ENCODE measurements at regions not wholly inside any gene's neighbourhood (a gene's known extent, or its start where the extent isn't known, plus 50 kb on each side); places are given as distances from the start of the nearest gene placed in this dataset.

DNA sequence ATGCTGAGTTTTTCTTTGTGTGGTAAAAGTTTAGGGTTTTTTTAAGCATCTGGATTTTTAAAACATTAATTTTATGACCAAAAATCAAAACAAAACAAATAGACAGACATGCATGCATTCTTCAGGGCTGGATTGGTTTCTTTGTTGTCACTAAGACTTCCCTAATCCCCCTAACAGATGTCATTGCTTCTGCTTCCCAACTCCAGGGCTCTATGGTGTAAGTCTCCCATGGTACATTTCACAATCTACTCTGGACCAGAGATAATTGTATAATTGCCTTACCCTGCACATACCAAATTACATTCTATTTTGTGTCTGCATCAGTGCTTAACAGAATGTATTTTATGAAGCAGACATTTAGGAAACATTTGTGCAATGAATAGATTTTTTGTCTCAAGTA is 529.1 kb upstream of the SMIM31 start:
- DNase-seq (ENCODE audit: low read depth, low spot score), result no peak
- H3K4me3 ChIP-seq (ENCODE audit: low read depth, low read length), result no peak overlapping the region
- POLR2A ChIA-PET, result no interaction called here
- TF ChIP-seq, protein P1, sequence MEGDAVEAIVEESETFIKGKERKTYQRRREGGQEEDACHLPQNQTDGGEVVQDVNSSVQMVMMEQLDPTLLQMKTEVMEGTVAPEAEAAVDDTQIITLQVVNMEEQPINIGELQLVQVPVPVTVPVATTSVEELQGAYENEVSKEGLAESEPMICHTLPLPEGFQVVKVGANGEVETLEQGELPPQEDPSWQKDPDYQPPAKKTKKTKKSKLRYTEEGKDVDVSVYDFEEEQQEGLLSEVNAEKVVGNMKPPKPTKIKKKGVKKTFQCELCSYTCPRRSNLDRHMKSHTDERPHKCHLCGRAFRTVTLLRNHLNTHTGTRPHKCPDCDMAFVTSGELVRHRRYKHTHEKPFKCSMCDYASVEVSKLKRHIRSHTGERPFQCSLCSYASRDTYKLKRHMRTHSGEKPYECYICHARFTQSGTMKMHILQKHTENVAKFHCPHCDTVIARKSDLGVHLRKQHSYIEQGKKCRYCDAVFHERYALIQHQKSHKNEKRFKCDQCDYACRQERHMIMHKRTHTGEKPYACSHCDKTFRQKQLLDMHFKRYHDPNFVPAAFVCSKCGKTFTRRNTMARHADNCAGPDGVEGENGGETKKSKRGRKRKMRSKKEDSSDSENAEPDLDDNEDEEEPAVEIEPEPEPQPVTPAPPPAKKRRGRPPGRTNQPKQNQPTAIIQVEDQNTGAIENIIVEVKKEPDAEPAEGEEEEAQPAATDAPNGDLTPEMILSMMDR (IDR thresholded peaks at IDR 0.05; ENCODE audit: insufficient read depth, low read length, missing control alignments), result no peak
- CTCF ChIA-PET, result no interaction called here

DNA sequence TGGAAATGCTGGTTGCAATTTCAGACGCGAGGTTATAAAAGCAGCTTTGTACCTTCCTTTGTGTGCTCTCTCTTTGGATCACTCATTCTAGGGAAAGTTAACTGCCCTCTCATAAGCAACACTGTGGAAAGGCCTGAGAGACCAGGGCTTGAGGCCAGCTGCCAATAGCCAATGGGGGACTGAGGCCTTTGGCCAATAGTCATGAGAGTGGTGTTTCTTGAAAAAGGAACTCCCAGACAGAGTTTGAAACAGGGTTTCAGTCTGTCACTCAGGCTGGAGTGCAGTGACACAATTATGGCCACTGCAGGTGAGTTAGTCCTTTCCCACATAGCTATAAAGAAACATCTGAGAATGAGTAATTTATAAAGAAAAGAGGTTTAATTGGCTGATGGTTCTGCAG is 524.7 kb upstream of the SMIM31 start:
- no peak overlapping the region for H3K4me3 ChIP-seq (ENCODE audit: low read depth, low read length)
- no peak for DNase-seq (ENCODE audit: low read depth, low spot score)
- POLR2A ChIA-PET, result no interaction called here
- CTCF ChIA-PET, result no interaction called here
- TF ChIP-seq, protein P1 (IDR thresholded peaks at IDR 0.05; ENCODE audit: insufficient read depth, low read length, missing control alignments), result no peak

DNA sequence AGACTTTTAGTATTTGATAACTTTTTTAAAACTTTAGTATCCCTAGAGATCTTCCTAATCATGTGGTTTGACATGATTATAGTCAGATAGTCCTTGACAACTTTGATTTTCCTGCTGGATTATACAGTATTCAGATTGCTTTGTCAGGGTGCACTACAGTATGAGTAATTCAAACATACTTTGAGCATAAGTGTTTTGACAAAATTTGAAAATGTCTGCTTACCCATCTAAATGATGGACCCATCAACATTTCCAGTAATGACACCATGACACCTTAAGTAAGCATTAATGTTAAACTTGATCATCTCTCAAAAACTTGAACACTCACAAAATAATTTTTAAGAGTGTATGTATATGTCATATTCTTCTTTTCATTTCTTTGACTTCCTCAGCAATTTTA is 514.5 kb upstream of the SMIM31 start:
- POLR2A ChIA-PET, result no interaction called here
- no peak overlapping the region for H3K4me3 ChIP-seq (ENCODE audit: low read depth, low read length)
- CTCF ChIA-PET, result no interaction called here
- TF ChIP-seq, protein P1 (IDR thresholded peaks at IDR 0.05; ENCODE audit: insufficient read depth, low read length, missing control alignments), result no peak
- DNase-seq (ENCODE audit: low read depth, low spot score), result no peak

DNA sequence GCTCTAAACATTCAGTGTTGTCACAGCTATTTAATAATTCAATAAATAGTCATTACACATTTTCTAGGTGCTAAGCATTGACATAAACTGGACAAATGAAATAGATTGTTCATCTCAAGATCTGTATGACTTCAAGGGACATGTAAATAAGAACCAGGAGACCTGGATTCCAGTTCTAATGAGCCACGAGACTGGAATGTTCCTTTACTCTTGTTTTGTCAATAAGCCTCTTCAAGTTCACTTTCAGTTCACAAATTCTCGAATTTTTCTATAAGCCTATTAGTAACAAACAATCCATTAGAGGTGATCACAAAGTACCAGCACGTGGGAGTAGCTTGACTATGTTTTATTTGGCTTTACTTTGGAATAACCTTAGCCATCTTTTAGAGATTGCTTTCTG is 514.0 kb upstream of the SMIM31 start:
- ChIA-PET POLR2A (no interaction called here), CTCF (no interaction called here)
- TF ChIP-seq, protein P1 (IDR thresholded peaks at IDR 0.05; ENCODE audit: insufficient read depth, low read length, missing control alignments), result no peak
- H3K4me3 ChIP-seq (ENCODE audit: low read depth, low read length), result no peak overlapping the region
- DNase-seq (ENCODE audit: low read depth, low spot score), result no peak

DNA sequence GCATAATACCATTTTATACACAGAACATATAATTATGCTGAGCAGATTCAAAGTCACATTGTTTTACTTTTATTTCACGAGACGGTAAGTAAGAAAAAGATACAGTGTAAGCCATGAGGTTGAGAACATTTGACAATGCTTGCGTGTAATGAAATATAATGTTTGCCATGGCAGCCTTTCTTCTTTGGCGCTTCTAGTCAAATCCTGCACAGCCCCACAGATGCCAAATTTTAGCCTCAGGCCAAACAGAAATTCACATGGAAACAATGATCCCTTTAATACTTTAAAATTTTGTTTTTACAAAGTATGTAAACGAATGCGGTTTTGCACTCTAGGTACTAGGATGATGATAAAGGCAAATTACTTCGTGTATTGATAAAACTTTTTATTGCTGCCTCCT is 502.7 kb upstream of the SMIM31 start:
- ChIA-PET CTCF (no interaction called here), POLR2A (no interaction called here)
- TF ChIP-seq, protein P1 (IDR thresholded peaks at IDR 0.05; ENCODE audit: insufficient read depth, low read length, missing control alignments), result no peak
- DNase-seq (ENCODE audit: low read depth, low spot score), result no peak
- no peak overlapping the region for H3K4me3 ChIP-seq (ENCODE audit: low read depth, low read length)

DNA sequence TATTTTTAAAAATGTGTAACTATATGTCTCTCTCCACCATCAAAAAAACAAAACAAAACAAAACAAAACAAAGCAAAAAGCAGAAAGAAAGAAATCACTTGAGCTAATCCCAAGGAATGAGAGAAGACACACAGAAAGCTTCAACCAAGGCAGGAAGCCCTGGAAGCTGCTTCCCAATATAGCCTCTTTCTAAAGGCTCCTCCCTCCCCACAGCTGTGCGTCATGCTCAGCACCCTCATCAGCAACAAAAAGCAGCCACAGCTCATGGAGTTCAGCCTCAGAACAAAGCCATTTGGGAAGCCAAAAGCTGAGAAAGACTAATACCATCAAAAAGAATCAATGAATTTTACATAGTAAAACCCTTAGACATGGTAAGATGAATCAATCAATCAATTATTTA is 501.6 kb upstream of the SMIM31 start:
- no peak overlapping the region for H3K4me3 ChIP-seq (ENCODE audit: low read depth, low read length)
- POLR2A ChIA-PET, result no interaction called here
- no peak for DNase-seq (ENCODE audit: low read depth, low spot score)
- CTCF ChIA-PET, result no interaction called here
- TF ChIP-seq, protein P1 (IDR thresholded peaks at IDR 0.05; ENCODE audit: insufficient read depth, low read length, missing control alignments), result no peak

Data from AG04449 (cell line).